ENCODE measurements at regions not wholly inside any gene's neighbourhood (a gene's known extent, or its start where the extent isn't known, plus 50 kb on each side); places are given as distances from the start of the nearest gene placed in this dataset.
"Not testable (repeated sequence)": the region's sequence is repeated elsewhere in the genome, so short reads cannot be mapped to it uniquely, and the experiment has no call there.

DNA sequence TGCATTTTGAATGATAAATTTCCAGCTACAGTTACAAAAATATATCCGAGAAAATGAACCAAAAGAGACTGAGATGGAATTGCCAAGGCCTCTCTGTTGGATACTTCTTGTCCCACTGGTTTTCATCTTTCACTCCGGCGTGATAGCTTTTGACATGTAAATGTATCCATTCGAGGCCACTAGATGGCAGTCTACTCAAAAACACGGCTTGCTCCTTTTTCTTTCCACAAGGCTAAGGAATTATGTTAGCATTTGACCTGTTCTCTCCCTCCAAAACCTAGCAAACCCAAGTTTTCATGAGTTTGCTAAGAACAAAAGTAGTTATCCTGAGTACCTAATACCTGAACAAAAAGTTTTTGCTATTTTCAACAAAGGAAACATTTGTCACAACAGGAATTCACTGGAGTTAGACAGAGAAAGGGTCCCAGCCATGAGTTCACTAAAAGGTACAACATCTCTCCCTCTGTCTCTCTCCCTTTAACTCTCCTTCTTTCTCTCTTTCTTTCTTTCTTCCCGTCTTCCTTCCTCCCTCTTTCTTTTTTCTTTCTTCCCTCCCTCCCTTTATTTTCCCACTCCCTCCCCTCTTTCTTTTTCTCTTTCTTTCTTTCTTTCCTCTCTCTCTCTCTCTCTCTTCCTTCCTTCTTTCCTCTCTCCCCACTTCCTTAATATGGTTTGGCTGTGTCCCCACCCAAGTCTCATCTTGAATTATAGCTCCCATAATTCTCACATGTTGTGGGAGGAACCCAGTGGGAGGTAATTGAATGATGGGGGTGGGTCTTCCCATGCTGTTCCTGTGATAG lies 207.9 kb upstream of the MYO3A start:
- peak in 5 of 8 experiments; percentile 44 to 75 (median 66) for ATAC-seq (replicated peaks in 6 of 8)
- Histone ChIP-seq H3K4me1 (replicated peaks in 1 of 2) (no peaks in the 10 kb centered on the region), H3K4me3 (no peak overlapping the region), H3K27ac (no peak overlapping the region)
- in situ Hi-C loops (cut with MboI; ENCODE audit: low pct_unique_long_range_greater_than_20kb in 2 of 9, low sequenced_read_pairs in 9 of 9, unreplicated experiment in 9 of 9) = loop anchor here in 4 of 9 experiments (25.0 kb wide), 2 partner anchors 536 to 836 kb away; no protein-coding TSS in a partner anchor
- 0 to 25% (median 6%) methylated on average over 1 to 6 of the region's 6 CpGs for WGBS, 10 experiments

DNA sequence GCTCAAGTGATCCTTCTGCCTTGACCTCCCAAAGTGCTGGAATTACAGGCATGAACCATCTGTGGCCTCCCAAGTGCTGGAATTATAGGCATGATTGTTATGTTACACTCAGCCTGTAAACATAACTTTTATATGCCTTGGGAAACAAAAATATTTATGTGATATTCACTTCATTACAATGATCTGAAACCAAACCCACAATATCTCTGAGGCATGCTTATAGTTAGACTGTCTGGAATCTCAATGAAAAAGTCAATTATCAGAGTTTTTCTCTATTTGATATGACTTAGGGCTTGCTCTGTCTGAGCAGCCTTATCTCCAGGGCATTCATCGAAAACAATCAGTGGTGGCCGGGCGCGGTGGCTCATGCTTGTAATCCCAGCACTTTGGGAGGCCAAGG lies 195.3 kb upstream of the MYO3A start:
- in situ Hi-C loops (cut with MboI; ENCODE audit: low pct_unique_long_range_greater_than_20kb in 2 of 9, low sequenced_read_pairs in 9 of 9, unreplicated experiment in 9 of 9) = loop anchor here in 4 of 9 experiments (25.0 kb wide), 2 partner anchors 524 to 824 kb away; no protein-coding TSS in a partner anchor
- WGBS, 10 experiments = 77 to 100% (median 94%) methylated on average over 2 to 4 of the region's 4 CpGs; no CpG with 5 or more reads in 4 of the 10 experiments
- ATAC-seq (replicated peaks in 6 of 8) = no peak
- no peak overlapping the region for H3K4me3 ChIP-seq
- no peaks in the 10 kb centered on the region for H3K4me1 ChIP-seq (replicated peaks in 1 of 2)
- no peak overlapping the region for H3K27ac ChIP-seq

DNA sequence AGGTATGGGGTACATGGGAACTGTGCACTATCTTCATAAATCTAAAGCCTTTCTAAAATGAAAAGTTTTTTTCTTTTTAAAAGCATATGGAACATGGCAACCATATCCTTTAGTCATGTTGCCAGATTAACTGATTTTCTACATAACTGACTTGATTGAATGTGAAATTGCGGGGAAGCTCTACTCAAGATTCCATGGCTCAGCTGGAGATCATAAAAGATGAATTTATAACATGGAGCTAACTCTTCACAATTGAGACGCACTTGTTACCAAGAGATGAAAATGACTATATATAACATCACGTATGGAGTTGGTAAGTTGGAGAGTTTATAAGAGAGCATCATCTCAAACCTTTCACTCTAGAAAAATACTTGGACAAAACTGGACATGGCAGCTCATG lies 190.2 kb upstream of the MYO3A start:
- Histone ChIP-seq H3K27ac (no peak overlapping the region), H3K4me1 (replicated peaks in 1 of 2) (peaks cover 0 to 9% of the 10 kb centered on the region in 2 donors), H3K4me3 (no peak overlapping the region)
- in situ Hi-C loops (cut with MboI; ENCODE audit: low pct_unique_long_range_greater_than_20kb in 2 of 9, low sequenced_read_pairs in 9 of 9, unreplicated experiment in 9 of 9) = loop anchor here in 4 of 9 experiments (25.0 kb wide), 2 partner anchors 518 to 818 kb away; no protein-coding TSS in a partner anchor
- no peak for ATAC-seq (replicated peaks in 6 of 8)
- WGBS, 10 experiments = 22 to 100% (median 89%) methylated on average over 1 to 3 of the region's 3 CpGs; no CpG with 5 or more reads in 2 of the 10 experiments

DNA sequence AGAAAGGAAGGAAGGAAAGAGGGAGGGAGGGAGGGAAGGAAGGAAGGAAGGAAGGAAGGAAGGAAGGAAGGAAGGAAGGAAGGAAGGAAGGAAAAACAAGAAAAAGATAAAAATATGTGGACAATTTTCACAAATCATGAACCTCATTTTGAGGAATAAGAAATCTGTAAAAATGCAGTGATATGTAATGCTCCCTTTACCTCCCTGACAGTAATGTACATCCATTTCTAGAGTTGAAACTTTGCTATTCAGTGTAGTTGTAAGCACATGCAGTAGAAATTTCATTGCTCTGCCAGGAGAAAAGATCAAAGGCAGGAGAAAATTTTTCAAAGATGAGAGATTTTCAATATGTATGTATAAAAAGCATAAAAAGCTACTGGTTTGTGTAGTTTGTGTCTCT lies 189.5 kb upstream of the MYO3A start:
- peaks cover 0 to 9% of the 10 kb centered on the region in 2 donors for H3K4me1 ChIP-seq (replicated peaks in 1 of 2)
- no peak overlapping the region for H3K4me3 ChIP-seq
- H3K27ac ChIP-seq = no peak overlapping the region
- in situ Hi-C loops (cut with MboI; ENCODE audit: low pct_unique_long_range_greater_than_20kb in 2 of 9, low sequenced_read_pairs in 9 of 9, unreplicated experiment in 9 of 9) = loop anchor here in 4 of 9 experiments (25.0 kb wide), 2 partner anchors 518 to 818 kb away; no protein-coding TSS in a partner anchor
- no peak for ATAC-seq (replicated peaks in 6 of 8)

DNA sequence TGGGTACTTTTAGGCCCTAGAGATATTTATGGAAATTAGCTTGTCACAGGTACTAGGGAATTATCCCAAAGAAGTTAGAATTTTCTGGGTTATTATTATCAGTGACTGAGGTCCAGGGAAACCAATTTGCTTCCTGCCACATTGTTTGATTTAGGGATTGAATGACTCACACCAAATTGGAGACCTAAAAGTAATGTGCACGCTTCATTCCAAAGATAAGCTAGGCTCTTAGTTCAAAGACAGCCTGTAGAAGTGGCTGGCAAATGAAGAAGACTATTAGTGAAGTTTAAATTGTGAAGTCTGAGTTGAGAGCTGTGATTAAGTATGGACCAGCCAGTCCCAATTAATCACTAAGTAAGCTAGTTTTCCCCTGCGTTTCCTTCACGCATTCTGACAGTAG lies 188.1 kb upstream of the MYO3A start:
- 0 to 100% (median 57%) methylated on average over 1 to 3 of the region's 3 CpGs; no CpG with 5 or more reads in 4 of the 10 experiments for WGBS, 10 experiments
- ATAC-seq (replicated peaks in 6 of 8) = no peak
- Histone ChIP-seq H3K4me1 (replicated peaks in 1 of 2) (peaks cover 0 to 9% of the 10 kb centered on the region in 2 donors), H3K4me3 (no peak overlapping the region), H3K27ac (no peak overlapping the region)
- in situ Hi-C loops (cut with MboI; ENCODE audit: low pct_unique_long_range_greater_than_20kb in 2 of 9, low sequenced_read_pairs in 9 of 9, unreplicated experiment in 9 of 9) = loop anchor here in 4 of 9 experiments (25.0 kb wide), 2 partner anchors 516 to 816 kb away; no protein-coding TSS in a partner anchor

DNA sequence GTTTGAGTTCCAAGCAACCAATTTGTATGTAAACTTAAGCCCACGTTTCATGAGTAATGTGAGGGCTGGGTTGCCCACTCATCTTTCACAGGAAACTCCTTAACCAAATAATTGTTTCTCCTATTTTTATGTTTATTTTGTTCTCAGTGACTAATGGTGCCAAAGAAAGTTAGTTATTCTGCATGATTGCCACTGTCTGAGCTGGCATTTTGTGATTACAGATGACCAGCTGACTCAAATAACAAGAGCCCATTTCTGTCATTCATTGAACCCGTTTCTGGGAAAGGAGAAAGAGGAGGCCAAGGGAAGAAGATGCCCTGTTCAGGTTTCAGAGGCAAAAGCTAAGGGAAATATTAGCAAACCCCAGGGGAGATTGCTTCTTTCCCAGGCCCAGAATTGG lies 186.9 kb upstream of the MYO3A start:
- 0 to 80% (median 13%) methylated on average over 1 to 2 of the region's 2 CpGs; no CpG with 5 or more reads in 1 of the 10 experiments for WGBS, 10 experiments
- peaks cover 0 to 9% of the 10 kb centered on the region in 2 donors for H3K4me1 ChIP-seq (replicated peaks in 1 of 2)
- peak in 3 of 8 experiments; percentile 49 to 55 (median 51) for ATAC-seq (replicated peaks in 6 of 8)
- H3K27ac ChIP-seq = no peak overlapping the region
- H3K4me3 ChIP-seq = no peak overlapping the region
- in situ Hi-C loops (cut with MboI; ENCODE audit: low pct_unique_long_range_greater_than_20kb in 2 of 9, low sequenced_read_pairs in 9 of 9, unreplicated experiment in 9 of 9) = loop anchor here in 4 of 9 experiments (25.0 kb wide), 2 partner anchors 515 to 815 kb away; no protein-coding TSS in a partner anchor

DNA sequence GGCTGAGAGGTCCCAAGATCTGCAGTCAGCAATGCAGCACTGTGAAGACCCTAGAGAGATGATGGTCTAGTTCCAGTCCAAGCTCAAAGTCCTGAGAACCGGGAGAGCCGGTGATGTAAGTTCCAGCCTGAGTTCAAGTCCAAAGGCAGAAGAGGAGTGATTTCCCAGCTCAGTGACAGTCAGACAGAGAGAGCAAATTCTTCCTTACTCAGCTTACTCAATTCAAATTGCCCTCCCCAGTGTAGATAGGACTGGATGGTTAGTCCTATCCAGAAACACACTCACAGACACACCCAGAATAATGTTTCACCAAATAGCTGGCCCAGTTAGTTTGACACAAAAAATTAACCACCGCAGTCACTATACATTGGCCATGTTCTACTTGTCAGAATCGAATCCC lies 185.5 kb upstream of the MYO3A start:
- ATAC-seq (replicated peaks in 6 of 8) = no peak
- 10 to 100% (median 94%) methylated on average over 1 to 4 of the region's 4 CpGs; no CpG with 5 or more reads in 1 of the 10 experiments for WGBS, 10 experiments
- H3K27ac ChIP-seq = no peak overlapping the region
- no peak overlapping the region for H3K4me3 ChIP-seq
- in situ Hi-C loops (cut with MboI; ENCODE audit: low pct_unique_long_range_greater_than_20kb in 2 of 9, low sequenced_read_pairs in 9 of 9, unreplicated experiment in 9 of 9) = loop anchor here in 4 of 9 experiments (25.0 kb wide), 2 partner anchors 514 to 814 kb away; no protein-coding TSS in a partner anchor
- peaks cover 0 to 9% of the 10 kb centered on the region in 2 donors for H3K4me1 ChIP-seq (replicated peaks in 1 of 2)

DNA sequence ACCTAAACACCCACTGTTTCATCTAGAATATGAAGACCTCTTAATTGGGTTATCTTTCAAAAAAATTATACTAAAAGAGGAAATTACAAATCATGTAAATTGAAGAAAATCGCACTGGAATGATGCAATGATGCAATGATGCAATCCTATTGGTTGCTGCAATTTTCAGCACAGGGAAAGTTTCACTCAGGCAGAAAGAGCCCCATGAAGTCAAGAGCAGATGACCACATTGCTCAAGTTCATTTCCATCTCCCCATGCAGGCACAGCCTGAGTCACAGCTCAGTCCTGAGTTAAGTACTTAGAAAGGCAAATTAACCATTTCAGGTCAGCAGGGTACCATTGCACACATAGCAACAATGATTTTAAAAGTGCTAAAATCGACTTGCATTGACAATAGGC lies 180.3 kb upstream of the MYO3A start:
- Histone ChIP-seq H3K4me1 (replicated peaks in 1 of 2) (peaks cover 8 to 12% of the 10 kb centered on the region in 2 donors), H3K27ac (no peak overlapping the region), H3K4me3 (no peak overlapping the region)
- 0 to 100% (median 52%) methylated on average over 1 to 2 of the region's 2 CpGs for WGBS, 10 experiments
- in situ Hi-C loops (cut with MboI; ENCODE audit: low pct_unique_long_range_greater_than_20kb in 2 of 9, low sequenced_read_pairs in 9 of 9, unreplicated experiment in 9 of 9) = no loop called here
- peak in 5 of 8 experiments; percentile 68 to 98 (median 75) for ATAC-seq (replicated peaks in 6 of 8)

DNA sequence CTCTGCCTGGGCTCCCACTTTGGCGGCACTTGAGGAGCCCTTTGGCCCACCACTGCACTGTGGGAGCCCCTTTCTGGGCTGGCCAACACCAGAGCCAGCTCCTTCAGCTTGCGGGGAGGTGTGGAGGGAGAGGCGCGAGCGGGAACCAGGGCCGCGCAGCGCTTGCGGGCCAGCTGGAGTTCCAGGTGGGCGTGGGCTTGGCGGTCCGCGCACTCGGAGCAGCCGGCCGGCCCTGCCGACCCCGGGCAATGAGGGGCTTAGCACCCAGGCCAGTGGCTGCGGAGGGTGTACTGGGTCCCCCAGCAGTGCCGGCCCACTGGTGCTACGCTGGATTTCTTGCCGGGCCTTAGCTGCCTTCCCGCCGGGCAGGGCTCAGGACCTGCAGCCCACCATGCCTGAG lies 178.2 kb upstream of the MYO3A start:
- WGBS, 10 experiments = 96% methylated on average over 9 of the region's 24 CpGs; no CpG with 5 or more reads in 9 of the 10 experiments

DNA sequence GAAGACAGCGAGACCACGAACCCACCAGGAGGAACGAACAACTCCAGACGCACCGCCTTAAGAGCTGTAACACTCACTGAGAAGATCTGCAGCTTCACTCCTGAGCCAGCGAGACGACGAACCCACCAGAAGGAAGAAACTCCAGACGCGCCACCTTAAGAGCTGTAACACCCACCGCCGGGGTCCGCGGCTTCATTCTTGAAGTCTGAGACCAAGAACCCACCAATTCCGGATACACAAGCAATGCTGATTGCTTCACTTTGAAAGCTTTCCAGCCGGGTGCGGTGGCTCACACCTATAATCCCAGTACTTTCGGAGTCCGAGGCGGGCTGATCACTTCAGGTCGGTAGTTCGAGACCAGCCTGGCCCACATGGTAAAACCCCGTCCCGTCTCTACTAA lies 177.2 kb upstream of the MYO3A start:
- 56 to 100% (median 98%) methylated on average over 3 to 9 of the region's 24 CpGs; no CpG with 5 or more reads in 3 of the 10 experiments for WGBS, 10 experiments
- no peak overlapping the region for H3K4me3 ChIP-seq
- ATAC-seq (replicated peaks in 6 of 8) = no peak
- H3K27ac ChIP-seq = no peak overlapping the region
- peaks cover 8 to 12% of the 10 kb centered on the region in 2 donors for H3K4me1 ChIP-seq (replicated peaks in 1 of 2)
- in situ Hi-C loops (cut with MboI; ENCODE audit: low pct_unique_long_range_greater_than_20kb in 2 of 9, low sequenced_read_pairs in 9 of 9, unreplicated experiment in 9 of 9) = no loop called here

More for the DNA sequence above, 178.2 kb upstream of the MYO3A start:
- H3K4me1 ChIP-seq (replicated peaks in 1 of 2) = peaks cover 8 to 12% of the 10 kb centered on the region in 2 donors
- ATAC-seq (replicated peaks in 6 of 8); H3K4me3 ChIP-seq; in situ Hi-C loops (cut with MboI; ENCODE audit: low pct_unique_long_range_greater_than_20kb in 2 of 9, low sequenced_read_pairs in 9 of 9, unreplicated experiment in 9 of 9); H3K27ac ChIP-seq: not testable (repeated sequence)

DNA sequence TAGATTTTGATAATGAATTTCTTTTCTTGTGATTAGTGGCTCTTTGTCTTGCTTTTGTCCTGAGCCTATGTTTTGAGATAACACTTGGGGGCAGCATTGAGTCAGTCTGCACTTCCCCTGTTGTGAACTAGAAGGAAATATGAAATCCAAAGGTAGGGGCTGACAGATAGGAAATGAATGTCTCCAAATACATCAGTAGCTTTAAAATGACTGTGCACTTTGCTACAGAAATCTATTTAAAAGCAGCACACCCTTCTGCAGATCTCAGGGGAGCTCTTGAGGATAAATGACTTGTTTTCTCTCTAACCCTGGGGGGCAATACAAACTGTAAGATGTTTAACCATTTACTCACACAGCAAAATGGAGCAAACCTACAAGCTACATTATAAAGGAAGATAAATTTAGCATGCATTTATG lies 176.0 kb upstream of the MYO3A start:
- Histone ChIP-seq H3K4me1 (replicated peaks in 1 of 2) (peaks cover 8 to 12% of the 10 kb centered on the region in 2 donors), H3K27ac (no peak overlapping the region), H3K4me3 (no peak overlapping the region)
- ATAC-seq (replicated peaks in 6 of 8) = peak; percentile 39 to 91 (median 81)
- in situ Hi-C loops (cut with MboI; ENCODE audit: low pct_unique_long_range_greater_than_20kb in 2 of 9, low sequenced_read_pairs in 9 of 9, unreplicated experiment in 9 of 9) = no loop called here

DNA sequence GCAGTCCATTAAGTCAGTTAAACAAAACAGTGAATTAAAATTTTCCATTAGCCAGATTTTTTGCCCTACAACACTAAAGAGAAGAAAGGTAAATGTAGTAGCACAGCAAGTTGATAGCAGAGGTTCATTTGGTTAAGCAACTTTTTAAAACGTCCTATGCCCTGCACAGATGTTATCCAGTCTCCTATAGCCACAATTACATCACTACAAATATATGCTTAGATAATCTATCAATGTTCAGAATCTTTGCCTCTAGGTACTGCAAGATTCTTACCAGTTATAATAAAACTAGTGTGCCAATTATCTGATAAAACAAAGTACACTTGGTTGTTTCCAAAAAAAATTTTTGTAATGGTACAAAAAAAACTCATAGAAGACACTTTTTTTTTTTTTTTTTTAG lies 175.5 kb upstream of the MYO3A start:
- H3K27ac ChIP-seq = no peak overlapping the region
- peaks cover 8 to 12% of the 10 kb centered on the region in 2 donors for H3K4me1 ChIP-seq (replicated peaks in 1 of 2)
- WGBS, 10 experiments = 0 to 60% (median 6%) methylated on average over 1 of the region's 1 CpG; no CpG with 5 or more reads in 2 of the 10 experiments
- no peak overlapping the region for H3K4me3 ChIP-seq
- ATAC-seq (replicated peaks in 6 of 8) = peak in 1 of 8 experiments; percentile 9
- in situ Hi-C loops (cut with MboI; ENCODE audit: low pct_unique_long_range_greater_than_20kb in 2 of 9, low sequenced_read_pairs in 9 of 9, unreplicated experiment in 9 of 9) = no loop called here

DNA sequence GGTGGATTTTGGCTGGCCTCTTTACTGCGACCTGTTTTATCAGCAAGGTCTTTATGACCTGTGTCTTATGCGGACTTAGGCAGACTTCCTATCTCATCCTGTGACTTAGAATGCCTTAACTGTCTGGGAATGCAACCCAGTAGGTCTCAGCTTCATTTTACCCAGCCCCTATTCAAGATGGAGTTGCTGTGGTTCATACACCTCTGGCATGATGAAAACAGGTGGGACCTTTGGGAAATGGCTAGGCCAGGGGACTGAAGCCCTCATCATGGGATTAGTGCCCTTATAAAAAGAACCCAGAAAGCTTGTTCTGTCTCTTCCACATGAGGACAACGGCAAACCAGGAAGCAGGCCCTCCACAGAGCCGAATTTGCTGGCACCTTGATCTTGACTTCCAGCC lies 172.1 kb upstream of the MYO3A start:
- peaks cover 8 to 21% of the 10 kb centered on the region in 2 donors for H3K4me1 ChIP-seq (replicated peaks in 1 of 2)
- in situ Hi-C loops (cut with MboI; ENCODE audit: low pct_unique_long_range_greater_than_20kb in 2 of 9, low sequenced_read_pairs in 9 of 9, unreplicated experiment in 9 of 9) = no loop called here
- H3K4me3 ChIP-seq = no peak overlapping the region
- no peak overlapping the region for H3K27ac ChIP-seq
- no peak for ATAC-seq (replicated peaks in 6 of 8)
- 0 to 100% (median 88%) methylated on average over 1 to 4 of the region's 4 CpGs; no CpG with 5 or more reads in 2 of the 10 experiments for WGBS, 10 experiments

Data from motor neuron (in vitro differentiated cells).